Stimulated activated CD4-positive, alpha-beta T cell treated with anti-CD3 and anti-CD28 coated beads, Interleukin-15, amount 100 ng/mL, for 24 hours (primary cell): ENCODE measurements at regions not wholly inside any gene's neighbourhood (a gene's known extent, or its start where the extent isn't known, plus 50 kb on each side); places are given as distances from the start of the nearest gene placed in this dataset.

Source experiments
- DNase-seq: peaks from one replicate; pipeline ENCODE4 v3.0.0-alpha.2; 2020

- no peak for DNase-seq
These were observed 235.1 kb downstream of the PPARGC1A start for GRCh38 chr4:23654791-23655190.

GRCh38 chr4:23648854-23649596, 240.8 kb downstream of the PPARGC1A start:
- no peak for DNase-seq

DNA sequence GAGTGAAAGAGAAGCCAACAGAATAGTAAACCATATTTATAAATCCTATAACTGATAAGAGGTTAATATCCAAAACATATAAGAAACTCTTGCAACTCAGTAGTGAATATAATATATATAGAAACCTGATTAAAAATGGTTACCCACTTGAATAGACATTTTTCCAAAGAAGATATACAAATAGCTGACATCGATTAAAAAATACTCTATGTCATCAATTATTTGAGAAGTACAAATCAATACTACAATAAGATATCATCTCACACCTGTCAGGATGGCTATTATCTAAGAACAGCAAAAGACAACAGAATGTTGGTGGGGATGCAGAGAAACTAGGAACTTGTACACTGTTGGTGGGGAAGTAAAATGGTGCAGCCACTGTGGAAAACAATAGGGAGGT, 254.4 kb downstream of the PPARGC1A start:
- DNase-seq = no peak

- DNase-seq = no peak
These were observed 258.4 kb downstream of the PPARGC1A start for GRCh38 chr4:23631255-23631950.

GRCh38 chr4:23630110-23630509, 259.7 kb downstream of the PPARGC1A start:
- DNase-seq = no peak

DNA sequence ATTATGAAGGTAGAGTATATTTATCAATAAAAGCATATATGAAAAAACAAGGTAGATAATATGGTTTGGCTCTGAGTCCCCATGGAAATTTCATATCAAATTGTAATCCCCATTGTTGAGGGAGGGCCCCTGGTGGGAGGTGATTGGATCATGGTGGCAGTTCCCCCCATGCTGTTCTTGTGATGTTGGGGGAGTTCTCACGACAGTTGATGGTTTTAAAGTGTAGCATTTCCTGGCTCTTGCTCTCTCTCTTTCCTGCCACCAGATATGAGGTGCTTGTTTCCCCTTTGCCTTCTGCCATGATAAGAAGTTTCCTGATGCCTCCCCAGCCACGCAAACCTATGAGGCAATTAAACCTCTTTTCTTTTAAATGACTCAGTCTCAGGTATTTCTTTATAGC, 260.4 kb downstream of the PPARGC1A start:
- no peak for DNase-seq

DNA sequence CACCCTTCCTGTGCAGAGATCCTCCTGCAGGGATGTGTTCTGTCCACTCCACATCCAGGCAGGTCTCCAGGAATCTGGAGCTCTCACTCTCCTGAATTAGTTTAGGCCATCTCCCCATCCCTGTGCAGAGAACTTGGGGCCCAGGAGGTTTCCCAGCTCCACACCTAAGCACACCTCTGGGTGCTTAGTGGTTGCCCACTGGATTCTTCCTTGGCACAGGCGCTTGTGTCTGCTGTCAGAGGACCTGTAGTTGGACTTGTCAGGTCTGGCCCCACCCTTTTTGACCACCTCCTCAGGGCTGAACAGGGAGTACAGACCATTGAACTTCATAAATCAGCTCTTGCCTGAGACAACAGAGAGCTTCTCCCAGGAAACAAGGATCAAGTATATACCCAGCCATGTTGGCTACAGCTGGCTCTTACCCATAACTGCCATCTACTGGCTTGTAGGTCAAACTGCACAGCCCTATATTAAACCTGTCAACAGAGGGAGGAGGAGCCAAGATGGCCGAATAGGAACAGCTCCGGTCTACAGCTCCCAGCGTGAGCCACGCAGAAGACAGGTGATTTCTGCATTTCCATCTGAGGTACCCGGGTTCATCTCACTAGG, 275.5 kb downstream of the PPARGC1A start:
- no peak for DNase-seq

- DNase-seq = no peak
These were observed 276.1 kb downstream of the PPARGC1A start for GRCh38 chr4:23613782-23614181.

DNA sequence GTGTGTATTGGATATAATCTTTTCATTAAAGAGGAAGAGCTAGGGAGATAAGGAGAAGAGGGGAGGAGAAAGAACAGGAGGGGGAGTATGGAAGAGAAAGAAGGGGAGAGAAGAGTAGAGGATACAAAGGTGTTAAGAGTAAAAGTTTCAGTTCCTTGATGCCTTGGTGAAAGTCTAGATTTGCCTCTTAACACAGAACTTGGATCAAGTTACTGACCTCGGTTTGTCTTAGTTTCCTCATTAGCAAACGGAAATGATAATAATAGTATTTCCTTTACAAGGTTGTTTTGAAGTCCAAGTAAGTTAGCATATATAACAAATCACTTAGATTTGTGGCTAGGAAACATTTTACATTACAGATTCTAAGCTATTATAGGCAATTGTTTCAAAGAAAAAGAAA, 287.1 kb downstream of the PPARGC1A start:
- DNase-seq = no peak

GRCh38 chr4:23594125-23594524, 295.7 kb downstream of the PPARGC1A start:
- DNase-seq = no peak

DNA sequence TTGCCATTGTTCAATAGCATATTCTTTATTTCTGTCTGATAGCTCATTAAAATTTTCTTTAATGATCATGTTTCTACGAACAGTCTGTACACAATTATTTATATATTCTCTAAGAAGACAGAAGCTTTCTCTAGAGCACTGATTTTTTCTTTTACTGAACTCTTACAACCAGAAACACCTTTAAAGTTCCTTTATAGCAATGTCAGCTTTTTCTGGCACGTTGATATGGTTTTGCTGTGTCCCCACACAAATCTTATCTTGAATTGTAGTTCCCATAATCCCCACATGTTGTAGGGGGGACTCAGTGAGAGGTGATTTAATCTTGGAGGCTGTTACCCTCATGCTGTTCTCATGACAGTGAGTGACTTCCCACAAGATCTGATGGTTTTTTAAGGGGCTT, 299.4 kb downstream of the PPARGC1A start:
- no peak for DNase-seq

- no peak for DNase-seq
These were observed 305.8 kb downstream of the PPARGC1A start for GRCh38 chr4:23584024-23584423.

- DNase-seq = no peak
These were observed 307.2 kb downstream of the PPARGC1A start for GRCh38 chr4:23582671-23583070.

GRCh38 chr4:23579166-23579565, 310.7 kb downstream of the PPARGC1A start:
- DNase-seq = no peak

DNA sequence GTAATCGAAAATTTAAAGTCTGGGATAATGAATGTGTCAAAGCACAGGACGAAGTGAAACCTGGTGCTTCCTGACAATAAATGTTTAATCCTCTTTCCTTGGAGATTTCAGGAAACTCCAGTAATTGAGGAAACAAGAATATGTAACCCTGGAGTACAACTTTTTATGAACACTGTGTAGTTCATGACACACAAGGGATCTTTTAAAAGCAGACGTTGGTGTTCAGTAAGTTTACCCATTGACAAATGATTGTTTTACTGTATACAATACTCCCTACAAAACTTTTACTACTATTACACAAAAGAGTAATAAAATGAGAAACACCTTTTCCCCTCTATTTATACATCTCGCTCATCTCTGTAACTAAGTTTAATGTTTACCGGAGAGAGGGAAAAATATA, 312.4 kb downstream of the PPARGC1A start:
- DNase-seq = no peak

DNA sequence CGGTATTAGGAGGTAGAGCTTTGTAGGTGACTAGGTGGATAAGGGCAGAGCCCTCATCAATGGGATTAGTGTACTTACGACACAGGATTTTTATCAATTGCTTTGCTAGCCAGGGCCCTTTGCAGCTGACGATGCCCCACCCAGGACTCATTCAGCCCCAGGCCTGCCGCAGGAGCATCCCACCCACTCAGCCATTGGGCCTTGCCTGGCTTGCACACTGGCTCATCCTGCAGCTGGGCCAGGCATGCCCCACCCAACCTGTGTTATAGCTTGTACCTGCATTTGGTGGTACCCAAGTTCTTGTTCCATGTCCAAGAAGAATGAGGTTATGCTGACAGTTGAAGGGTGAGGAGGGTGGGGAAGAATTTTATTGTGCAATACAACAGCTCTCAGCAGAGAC, 317.5 kb downstream of the PPARGC1A start:
- no peak for DNase-seq

DNA sequence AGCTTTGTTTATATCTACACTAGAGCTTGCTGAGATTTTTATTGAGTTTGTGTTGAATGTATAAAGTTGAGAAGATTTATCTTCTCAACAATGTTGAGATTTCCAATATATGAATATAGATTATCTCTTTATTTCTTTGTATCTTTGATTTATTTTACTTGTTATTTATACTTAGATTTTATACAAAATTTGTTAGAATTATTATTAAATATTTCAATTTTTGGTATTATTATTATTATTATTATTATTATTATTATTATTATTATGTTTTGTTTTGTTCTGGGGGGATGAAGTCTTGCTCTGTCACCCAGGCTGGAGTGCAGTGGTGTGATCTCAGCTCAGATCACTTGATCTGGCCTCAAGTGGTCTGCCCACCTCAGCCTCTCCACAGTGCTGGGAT, 322.5 kb downstream of the PPARGC1A start:
- DNase-seq = no peak

- no peak for DNase-seq
These were observed 329.1 kb downstream of the PPARGC1A start for GRCh38 chr4:23560748-23561147.

DNA sequence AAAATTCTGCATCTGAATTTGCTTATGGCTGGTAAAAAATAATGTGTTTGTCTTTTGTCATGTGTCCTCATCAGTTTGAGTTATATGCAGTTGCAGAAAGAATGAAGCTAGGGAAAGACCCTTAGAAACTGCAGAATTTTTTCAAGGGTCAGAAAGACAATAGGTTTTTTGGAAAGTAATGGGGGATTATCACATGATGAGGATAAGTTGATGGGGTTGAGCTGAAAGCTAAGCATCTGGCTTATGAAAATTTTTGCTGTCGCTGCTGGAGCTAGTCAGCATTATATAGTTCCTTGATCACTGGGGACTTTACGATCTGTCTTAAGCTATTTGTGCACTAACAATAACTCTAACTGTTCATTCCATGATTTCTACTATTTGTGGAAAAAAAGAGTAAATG, 331.7 kb downstream of the PPARGC1A start:
- DNase-seq = no peak

- DNase-seq = no peak
These were observed 342.2 kb downstream of the PPARGC1A start for GRCh38 chr4:23547601-23548000.

DNA sequence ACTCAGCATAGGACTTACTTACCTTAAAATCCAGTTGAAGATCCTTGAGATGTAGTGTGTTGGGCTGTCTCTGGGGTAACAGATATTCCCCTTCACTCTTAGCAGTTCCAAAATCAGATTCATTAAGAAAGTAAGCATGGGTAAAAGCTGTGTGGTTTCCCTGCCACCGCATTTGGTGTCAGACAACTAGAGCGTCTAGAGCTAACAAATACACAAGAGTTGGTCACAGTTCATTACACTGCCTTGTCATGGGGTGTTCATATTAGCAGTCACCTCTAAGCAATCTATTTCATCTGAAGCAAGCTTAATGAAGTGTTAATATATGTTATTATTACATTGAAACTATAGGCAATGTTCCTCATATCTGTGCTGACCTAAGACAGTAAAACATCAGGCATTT, 342.8 kb downstream of the PPARGC1A start:
- DNase-seq = no peak

DNA sequence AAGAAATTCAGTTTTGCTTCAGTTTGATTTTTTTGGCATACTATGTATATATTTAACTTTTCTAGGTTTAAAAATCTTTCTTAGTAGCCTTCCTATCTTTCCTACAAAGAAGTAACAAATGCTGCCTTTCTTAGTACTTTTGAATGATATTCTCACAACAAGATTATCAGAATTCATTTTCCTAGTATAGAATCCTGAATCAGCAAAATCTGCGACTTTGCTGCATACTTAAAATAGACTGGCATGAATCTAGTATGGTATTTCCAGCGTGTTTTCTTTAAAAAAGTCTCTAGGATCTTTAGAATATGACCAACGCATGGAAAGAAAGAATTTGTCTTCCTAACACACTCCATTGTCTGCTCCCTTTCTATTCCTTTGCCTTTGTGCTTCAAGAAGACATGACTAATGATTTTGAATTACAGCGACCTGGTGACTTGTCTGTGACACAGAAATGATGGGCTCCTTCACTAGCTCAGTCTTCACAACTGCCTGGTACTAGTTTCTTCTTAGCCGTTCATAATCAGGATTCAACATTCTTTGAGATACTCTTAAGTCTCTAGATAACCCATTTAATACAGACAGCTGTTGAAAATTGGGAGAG, 349.8 kb downstream of the PPARGC1A start:
- no peak for DNase-seq

- no peak for DNase-seq
These were observed 356.0 kb downstream of the PPARGC1A start for GRCh38 chr4:23533859-23534258.

DNA sequence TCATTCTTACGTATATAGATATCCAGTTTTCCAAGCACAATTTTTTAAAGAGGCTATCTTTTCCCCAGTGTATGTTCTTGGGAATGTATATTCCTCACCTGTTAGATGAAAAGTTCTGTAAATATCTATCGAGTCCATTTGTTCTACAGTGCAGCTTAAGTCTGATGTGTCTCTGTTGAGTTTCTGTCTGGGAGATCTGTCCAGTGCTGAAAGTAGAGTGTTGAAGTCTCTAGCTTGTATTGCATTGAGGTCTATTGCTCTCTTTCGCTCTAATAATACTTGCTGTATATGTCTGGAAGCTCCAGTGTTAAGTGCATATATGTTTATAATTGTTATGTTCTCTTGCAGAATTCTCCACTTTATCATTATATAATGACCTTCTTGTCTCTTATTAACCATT, 373.1 kb downstream of the PPARGC1A start:
- DNase-seq = no peak
